ENCODE measurements at regions not wholly inside any gene's neighbourhood (a gene's known extent, or its start where the extent isn't known, plus 50 kb on each side); places are given as distances from the start of the nearest gene placed in this dataset.

DNA sequence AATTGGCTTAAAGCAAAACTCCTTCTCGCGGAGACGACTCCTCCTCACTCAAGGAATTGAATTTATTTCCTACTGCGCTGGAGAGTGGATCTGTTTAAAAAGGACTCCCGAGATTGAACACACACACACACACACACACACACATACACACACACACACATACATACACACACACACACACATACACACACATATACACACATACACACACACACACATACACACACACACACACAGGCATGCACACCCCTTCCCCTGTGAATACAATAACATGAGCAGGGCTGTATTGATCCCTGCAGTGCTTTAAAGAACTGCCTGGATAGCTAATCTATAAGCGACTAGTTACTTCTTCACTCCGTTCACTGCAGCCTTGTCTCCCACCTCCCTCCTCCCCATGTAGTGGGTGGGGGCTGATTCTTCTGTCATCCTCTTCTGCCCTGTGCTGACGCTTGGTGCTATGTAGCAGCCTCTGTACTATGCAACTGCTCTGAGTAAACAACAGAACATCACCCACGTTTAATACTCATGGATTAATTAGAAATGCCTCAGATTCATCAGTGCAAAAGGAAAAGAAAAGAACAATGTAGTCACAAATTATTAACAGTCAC lies 549.0 kb downstream of the CDH26 start (continued):
- TF ChIP-seq, protein P1, sequence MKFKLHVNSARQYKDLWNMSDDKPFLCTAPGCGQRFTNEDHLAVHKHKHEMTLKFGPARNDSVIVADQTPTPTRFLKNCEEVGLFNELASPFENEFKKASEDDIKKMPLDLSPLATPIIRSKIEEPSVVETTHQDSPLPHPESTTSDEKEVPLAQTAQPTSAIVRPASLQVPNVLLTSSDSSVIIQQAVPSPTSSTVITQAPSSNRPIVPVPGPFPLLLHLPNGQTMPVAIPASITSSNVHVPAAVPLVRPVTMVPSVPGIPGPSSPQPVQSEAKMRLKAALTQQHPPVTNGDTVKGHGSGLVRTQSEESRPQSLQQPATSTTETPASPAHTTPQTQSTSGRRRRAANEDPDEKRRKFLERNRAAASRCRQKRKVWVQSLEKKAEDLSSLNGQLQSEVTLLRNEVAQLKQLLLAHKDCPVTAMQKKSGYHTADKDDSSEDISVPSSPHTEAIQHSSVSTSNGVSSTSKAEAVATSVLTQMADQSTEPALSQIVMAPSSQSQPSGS (IDR thresholded peaks at IDR 0.05; ENCODE audit: low read length): no peak
- TF ChIP-seq SIX5 (IDR thresholded peaks at IDR 0.05; ENCODE audit: low read depth, low read length) (no peak), POLR2AphosphoS5 (IDR thresholded peaks at IDR 0.05; ENCODE audit: low read depth, low read length) (no peak), TCF12 (IDR thresholded peaks at IDR 0.05; ENCODE audit: low read depth, low read length) (no peak)

Data from H1 (cell line).